ENCODE measurements at regions not wholly inside any gene's neighbourhood (a gene's known extent, or its start where the extent isn't known, plus 50 kb on each side); places are given as distances from the start of the nearest gene placed in this dataset.
A peak's percentile ranks its signal among the peaks of the same experiment; 100 is the strongest.

DNA sequence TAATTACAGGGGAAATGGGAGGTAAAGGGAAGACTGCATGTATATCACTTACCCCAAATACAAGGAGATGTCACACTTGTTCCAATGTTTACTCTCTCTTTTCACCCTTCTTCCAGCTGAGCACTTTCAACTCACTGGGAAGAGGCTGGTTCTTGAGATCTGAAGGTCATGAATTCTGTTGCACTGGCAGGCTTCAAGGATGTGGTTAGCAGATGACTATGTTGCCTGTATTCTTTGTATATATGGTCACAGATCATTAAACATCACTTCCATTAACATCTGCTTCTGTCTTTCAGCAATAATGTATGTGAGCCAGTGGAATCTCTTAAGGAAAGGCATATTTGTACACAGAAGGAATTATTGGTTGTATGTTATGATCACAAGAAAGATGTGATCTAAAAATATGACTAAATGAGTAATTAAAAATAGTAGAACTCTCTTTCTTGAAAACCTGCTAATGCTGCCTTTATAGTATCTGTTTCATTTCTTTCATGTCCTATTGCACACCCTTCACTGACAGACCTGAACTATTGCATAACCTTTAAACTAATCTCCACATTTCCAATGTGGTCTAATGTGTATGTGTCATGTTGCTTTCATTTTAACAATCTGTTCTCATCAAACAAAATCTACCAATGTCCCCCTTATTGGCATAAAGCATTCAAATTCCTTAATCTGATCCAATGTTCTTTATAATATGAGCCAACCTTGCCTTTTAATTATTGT is 131.4 kb upstream of the EPHA7 start:
- no peak for DNase-seq

DNA sequence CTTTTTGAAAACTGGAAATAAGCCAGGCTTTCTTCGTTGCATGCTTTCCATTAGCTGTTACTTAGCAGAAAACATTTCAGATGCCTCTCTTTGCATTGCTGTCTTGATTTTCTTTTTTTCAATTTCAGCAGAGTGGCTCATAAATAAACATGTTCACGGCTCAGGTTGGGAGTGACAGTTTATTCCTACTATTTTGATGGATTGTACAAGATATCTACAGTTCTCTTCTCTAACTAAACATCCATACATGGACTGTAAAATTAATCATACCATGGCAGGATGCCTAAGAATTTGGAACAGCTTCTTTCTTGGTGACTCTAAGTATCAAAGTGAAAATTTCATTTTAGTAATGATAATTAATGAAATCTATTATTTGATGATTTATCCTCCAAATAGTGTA is 130.5 kb upstream of the EPHA7 start:
- no peak for DNase-seq

DNA sequence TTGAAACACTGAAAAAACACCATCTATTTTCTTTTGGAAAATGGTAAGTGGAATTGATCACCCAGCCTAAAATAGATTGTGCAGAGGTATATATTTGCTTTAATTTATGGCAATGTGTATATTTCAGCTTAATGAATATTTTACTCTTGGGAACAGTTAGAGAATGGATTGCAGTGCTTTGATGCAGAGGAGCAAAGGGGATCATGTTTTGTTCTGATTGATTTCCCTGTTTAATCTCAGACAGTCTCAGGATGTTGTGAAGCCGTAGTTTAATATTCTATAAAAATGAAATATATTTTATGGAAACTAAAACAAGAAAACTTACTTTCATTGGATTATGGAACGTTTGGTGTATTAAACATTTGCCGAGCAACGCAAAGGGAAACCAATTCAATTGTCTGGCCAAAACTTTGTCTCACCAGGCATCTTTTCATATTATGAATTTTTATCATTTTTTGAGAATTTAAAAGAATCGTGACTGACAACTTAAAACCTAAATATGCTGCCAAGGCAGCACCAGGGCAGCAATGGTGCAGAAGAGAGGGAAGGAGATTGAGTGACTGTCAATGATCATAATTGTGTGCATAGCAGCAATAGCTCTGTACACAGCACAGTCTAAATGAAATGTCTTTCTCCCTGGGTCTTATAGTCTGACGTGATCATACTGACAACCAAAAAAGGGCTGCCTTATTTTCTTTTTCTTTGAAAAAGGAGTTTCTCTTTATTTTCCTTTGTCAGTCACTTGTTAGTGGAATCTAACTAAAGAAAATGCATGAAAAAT is 105.5 kb upstream of the EPHA7 start:
- no peak for DNase-seq

DNA sequence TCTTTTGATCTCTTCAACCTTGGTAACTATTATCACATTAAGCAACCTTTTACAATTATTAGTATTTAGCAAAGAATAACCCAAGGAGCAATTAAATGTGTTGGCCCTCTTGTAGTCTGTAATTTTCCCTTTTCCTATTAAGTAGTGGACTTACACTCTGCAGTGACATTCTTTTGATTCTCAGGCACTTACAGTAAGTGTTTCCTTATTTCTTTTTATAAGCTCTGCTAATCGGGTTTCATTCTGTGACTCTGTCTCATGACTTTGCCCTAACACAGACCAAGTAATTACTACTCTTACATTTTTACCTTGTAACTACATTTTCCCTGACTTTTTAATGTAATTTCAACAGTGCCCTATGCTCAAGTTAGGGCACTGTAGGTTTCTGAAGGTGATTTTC is 104.0 kb upstream of the EPHA7 start:
- no peak for DNase-seq

DNA sequence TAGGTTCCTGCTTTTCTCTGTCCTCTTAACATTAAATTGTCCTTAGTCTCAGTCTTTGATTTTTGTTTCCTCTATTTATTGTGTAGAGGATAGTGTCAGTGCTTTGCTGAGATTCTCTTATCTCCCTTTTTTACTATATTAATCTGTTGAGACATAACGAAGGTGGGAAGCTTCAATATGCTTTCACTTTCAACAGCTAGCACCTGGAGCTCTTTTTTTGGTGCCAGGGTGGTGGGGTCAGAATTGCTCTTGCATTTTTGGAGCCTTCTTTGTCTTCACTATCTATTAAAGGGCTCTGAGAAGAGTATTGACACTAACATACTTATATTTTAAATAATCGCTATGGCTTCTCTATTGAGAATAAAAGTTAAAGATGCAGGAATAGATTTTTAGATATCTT is 97.1 kb upstream of the EPHA7 start:
- DNase-seq, result no peak

DNA sequence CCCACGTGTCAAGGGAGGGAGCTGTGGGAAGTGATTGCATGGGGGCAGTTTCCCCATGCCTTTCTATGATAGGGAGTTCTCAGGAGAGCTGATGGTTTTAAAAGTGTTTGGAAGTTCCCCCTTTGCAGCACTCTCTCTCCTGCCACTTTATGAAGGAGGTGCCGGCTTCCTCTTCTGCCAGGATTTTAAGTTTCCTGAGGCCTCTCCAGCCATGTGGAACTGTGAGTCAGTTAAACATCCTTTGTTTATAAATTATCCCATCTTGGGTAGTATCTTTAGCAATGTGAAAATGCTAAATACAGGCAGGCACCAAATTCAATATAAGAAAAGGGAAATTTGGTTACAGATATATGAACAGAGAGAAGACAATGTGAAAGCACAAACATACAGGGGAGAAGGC is 96.4 kb upstream of the EPHA7 start:
- DNase-seq, result no peak

DNA sequence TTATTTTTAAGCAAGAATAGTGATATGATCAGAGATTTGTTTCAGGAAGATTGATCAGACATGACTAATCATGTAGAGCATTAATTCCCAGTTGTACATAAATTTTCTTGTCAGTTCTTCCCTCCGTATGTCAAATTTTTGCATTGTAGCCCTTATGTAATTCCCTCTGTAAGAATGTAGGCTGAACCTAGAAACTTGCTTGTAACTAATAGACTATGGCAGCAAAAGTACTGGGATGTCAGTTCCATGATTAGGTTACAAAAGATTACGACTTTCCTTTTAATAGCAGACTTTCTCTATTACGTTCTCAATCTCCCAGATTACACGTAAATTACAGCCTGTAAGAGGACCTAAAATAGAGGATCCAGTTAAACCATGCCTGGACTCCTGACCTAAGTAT is 79.4 kb upstream of the EPHA7 start:
- DNase-seq, result no peak

DNA sequence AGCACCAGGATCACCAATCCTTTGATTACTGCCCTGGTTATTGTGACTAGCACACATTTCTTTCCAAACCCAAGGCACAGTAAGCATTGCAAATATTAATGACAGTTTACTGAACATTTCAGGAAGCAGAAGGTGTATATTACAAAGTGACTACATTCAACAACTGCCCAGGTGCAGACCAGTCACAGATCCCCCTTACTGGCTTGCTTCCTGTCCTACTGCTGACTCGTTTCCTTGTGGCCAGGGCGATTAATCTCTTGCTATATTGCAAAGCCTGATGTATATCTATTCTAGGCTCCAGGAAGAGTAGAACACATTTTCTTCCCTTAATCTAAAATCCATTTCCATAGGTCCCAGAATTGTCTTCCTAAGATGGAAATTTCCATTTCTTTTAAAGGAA is 77.2 kb upstream of the EPHA7 start:
- DNase-seq, result no peak

DNA sequence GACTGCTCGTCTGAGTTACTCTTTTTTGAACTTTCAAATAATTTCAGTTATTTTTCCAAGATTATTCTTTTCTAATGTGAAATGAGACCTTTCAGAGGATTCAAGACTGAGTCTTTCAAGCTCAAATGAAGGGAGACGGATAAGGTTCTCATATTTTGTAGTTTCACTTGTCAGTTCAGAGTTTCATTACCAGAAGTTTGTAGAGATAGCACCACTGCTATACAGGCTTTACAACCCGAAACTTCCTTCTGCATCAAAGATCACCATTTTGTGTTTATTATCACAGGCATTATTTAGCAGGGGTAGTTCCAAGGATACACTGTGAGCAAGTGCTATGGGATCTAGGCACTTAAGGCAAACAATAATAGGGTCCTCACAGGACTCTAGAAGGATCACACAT is 74.7 kb upstream of the EPHA7 start:
- no peak for DNase-seq

DNA sequence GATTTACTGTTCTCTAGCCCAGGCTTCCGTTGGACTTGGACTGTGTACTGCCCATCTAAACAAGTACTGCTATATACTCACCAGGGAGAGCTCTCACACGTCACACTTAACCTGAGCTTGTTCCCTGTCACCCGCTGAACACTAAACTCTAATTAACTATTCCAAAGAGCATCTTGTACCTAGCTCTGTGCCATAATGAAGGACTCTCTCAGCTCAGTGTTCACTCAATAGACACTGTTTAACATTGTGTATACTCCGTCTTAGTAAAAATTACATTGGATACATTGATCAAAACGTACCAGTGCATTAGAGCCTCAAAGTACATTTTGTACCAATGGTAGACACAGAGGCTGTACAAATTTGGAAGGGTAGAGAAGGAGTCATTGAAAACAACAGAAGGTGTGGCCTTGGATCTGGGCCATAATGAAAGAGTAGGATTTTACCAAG is 55.4 kb upstream of the EPHA7 start:
- no peak for DNase-seq

DNA sequence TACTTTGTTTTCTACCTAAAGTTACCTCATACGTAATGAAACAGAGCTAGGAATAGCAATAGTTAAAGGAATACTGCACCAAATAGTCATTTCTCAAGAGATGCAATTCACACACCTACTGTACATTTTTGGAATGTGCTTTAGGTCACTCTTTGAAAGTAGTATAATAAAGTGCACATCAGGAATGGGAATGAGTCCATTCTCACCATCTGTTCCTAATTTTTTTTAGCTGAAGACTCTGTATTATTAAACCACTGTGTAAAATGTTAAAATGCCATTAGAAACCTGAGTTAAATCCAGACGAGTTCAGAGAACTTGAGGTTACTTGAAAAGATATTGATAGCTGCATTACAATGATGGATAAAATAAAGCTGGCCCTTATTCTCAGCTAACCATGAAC is 51.9 kb upstream of the EPHA7 start:
- DNase-seq, result peak; percentile 19
